ENCODE measurements at regions not wholly inside any gene's neighbourhood (a gene's known extent, or its start where the extent isn't known, plus 50 kb on each side); places are given as distances from the start of the nearest gene placed in this dataset.

GRCh38 chr11:30089921-30090320, 73.1 kb upstream of the KCNA4 start:
- DNase-seq (ENCODE audit: low read depth), result no peak

DNA sequence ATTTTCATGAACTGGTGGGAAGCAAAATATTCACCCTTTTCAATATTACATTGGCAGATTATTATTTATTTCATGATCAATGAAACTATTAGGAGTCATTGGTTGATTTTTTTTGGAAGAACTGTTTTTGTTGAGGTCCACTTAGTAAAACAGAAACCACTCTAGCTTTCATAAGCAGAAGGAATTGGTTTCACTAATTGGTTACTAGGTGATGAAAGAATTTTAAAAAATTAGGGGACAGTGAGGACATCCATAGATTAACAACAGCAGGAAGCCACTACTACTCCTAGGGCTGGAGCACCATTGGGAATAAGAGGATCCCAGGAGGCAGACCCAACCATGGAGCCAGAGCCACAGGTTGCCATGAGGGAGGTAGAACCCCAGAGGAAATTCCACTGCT, 74.4 kb upstream of the KCNA4 start:
- DNase-seq (ENCODE audit: low read depth), result no peak

DNA sequence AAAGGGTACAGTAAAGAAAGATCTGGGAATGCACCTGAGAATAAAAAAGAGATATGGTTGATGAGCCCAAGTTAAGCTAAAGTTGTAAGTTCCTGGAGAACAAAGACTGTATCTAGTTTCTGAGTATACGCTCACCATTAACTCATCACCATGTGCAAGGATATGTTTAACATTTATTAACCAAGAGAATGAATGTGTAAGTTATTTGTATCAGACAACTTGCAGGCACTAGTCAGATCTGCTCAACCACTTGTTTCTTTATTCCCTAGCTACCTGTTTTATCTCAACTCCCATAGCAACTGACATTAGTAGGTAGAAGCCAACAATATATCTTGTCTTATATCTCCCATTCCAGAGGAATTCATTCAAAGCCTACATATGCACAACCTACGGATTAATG, 74.9 kb upstream of the KCNA4 start:
- DNase-seq (ENCODE audit: low read depth), result no peak

DNA sequence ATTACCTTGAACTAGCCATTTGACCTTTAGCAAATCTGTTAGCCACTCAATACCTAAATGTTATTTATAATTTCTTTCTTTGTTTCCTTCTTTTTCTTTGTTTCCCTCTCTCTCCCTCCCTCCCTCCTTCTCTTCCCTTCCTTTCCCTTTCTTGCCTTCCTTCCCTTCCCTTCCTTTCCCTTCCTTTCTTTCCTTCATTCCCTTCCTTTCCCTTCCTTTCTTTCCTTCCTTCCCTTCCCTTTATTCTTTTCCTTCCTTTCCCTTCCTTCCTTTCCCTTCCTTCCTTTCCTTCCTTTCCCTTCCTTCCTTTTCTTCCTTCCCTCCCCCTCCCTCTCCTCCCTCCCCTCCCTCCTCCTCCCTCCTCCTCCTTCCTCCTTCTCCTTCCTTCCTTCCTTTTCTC, 75.7 kb upstream of the KCNA4 start:
- DNase-seq (ENCODE audit: low read depth), result no peak

GRCh38 chr11:30100495-30100894, 83.7 kb upstream of the KCNA4 start:
- DNase-seq (ENCODE audit: low read depth), result no peak

- no peak for DNase-seq (ENCODE audit: low read depth)
Observed at GRCh38 chr11:30106222-30107181, 89.7 kb upstream of the KCNA4 start.

- DNase-seq (ENCODE audit: low read depth), result peak; percentile 81
Observed at GRCh38 chr11:30107899-30108298, 91.1 kb upstream of the KCNA4 start.

GRCh38 chr11:30109774-30110173, 92.9 kb upstream of the KCNA4 start:
- DNase-seq (ENCODE audit: low read depth), result no peak

GRCh38 chr11:30110691-30111090, 93.9 kb upstream of the KCNA4 start:
- no peak for DNase-seq (ENCODE audit: low read depth)

DNA sequence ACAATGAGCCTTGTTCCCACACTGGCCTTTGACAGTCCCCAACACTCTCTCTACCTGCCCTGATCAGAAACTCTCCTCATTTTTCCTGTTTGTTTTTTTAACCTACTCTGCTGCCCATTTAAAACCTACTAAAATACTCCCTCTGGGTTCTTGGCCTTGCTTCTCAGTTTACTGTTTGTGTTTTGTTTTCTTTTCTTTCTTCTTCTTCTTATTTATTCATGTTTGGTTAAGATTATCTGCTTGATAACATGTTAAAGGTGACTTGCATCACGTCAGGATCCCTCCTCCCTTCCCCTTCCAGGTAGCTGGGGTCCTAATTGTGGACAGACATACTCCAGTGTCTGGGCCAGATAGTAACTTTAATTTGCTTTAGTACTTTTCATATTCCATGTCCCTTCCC, 95.0 kb upstream of the KCNA4 start:
- no peak for DNase-seq (ENCODE audit: low read depth)

DNA sequence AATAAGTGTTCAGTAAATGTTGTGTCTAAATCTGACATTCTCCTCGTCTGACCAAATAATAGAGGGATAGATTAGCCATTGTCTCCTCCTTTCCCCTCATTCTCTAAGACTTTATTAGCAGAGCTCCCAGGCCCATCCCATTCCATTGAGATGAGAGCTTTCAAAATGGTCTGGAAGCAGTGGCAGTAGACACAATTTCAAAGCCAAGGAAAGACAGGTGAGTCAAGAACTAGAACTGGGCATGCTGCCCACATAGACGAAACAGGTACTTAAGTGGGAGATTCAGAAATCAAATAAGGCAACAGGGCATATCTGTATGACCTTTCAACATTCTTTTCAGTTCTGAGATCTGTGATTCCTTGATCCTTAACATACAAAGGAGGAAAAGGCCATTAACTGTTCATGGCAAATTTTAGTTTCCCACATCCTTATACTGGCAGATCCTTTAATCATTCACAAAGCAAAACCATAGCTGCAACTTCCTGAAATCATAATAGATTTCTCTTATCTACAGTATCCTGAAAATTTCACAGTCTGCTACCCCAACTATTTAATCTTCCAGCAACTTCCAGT, 96.6 kb upstream of the KCNA4 start:
- no peak for DNase-seq (ENCODE audit: low read depth)

GRCh38 chr11:30116512-30116911, 99.7 kb upstream of the KCNA4 start:
- DNase-seq (ENCODE audit: low read depth), result no peak

- no peak for DNase-seq (ENCODE audit: low read depth)
Observed at GRCh38 chr11:30120045-30120589, 103.3 kb upstream of the KCNA4 start.

DNA sequence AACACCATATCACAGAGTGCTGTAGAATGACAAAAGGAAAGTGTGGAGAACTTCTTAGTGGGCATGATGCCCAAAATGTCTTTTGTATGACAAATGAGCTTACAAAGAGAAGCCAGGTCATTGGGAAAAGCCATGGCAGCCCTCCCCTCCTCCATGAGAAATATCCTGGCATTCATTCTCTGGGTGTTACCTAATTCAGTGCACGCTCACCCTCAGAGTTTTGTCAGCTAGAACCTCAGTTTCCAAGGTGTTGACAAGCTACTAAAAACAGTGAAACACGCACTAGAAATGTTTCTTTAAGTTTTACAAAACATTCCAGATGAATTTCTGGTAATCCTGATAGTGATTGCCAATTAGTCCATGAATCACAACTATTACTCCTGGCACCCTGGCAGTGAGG, 105.4 kb upstream of the FSHB start:
- DNase-seq (ENCODE audit: low read depth), result no peak

GRCh38 chr11:30128269-30128932, 102.4 kb upstream of the FSHB start:
- peak; percentile 61 for DNase-seq (ENCODE audit: low read depth)

DNA sequence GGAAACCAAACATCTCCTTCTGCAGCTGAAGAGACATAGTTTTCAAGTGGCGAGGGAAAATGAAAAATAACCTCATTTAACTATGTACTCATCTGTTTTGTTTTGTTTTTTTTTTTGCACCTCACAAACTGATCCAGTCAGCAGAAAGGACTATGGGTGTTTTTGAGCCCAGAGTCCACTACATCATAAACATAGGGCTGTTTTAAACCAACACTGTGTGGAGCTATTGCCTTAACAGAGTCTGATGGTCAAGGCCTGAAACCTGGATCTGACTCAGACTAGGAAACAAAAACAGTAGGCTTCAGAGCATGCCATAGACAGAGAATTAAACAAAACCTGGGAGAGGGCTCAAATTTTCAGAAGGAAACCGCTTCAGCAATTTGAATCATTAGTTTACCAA, 99.3 kb upstream of the FSHB start:
- DNase-seq (ENCODE audit: low read depth), result no peak

GRCh38 chr11:30133281-30133680, 97.5 kb upstream of the FSHB start:
- no peak for DNase-seq (ENCODE audit: low read depth)

GRCh38 chr11:30143098-30143705, 87.6 kb upstream of the FSHB start:
- DNase-seq (ENCODE audit: low read depth), result peak; percentile 6

- DNase-seq (ENCODE audit: low read depth), result no peak
Observed at GRCh38 chr11:30147293-30147692, 83.5 kb upstream of the FSHB start.

DNA sequence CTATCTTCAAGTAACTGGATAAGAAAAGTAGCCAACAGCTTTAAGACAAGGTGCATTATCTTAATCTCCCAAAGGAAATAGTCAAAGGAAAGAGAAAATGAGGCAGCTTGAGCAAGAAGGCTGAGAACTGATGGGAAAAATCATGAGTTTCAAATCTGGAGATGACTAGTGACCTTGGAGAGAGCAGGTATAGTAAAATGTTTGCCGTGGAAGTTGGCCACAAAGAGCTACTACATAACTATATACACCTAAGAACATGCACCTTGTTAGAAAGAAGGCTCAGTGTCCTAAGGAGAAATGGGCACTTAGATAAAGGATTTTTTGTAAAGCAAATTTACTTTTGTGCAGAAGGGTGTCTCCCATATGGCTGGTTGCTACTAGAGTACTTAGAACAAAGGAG, 80.8 kb upstream of the FSHB start:
- no peak for DNase-seq (ENCODE audit: low read depth)

DNA sequence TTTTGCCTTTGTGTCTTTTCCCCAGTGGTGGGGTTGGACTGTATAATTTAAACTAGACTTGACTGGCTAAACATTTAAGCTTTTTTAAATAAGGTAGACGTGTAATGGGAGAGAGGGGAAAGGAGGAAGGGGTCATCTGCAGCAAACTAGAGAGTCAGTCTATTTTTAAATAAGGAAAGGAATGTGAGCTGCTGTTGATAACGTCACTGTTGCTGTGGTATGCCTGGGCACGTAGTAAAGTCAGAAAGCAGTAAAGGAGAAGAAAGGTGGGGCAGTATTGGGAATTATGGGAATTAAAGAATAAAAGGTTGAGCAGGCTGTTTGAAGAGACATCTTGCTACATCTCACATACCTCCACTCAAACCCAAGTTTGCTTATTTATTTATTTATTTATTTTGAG, 80.4 kb upstream of the FSHB start:
- DNase-seq (ENCODE audit: low read depth), result no peak

- DNase-seq (ENCODE audit: low read depth), result no peak
Observed at GRCh38 chr11:30153008-30153407, 77.8 kb upstream of the FSHB start.

All from fibroblast of the conjunctiva (primary cell).